Body of pancreas (tissue), 4 donors: ENCODE measurements at regions not wholly inside any gene's neighbourhood (a gene's known extent, or its start where the extent isn't known, plus 50 kb on each side); places are given as distances from the start of the nearest gene placed in this dataset.

ENCODE experiments used
- ATAC-seq: fragments of 150-250 bp; one replicate; pipeline ENCODE4 v1.9.1; 2016
- DNase-seq, 4 donors: peaks; one replicate each; pipeline ENCODE4 v3.0.0-alpha.2; 2019
- H3K27ac ChIP-seq, 4 donors: fragments of 200-600 bp; sonication (generic); 1 replicate in 3 of 4; 2 replicates in 1 of 4; pipeline versions ENCODE4 v1.5.1 to v1.6.1; 2016 to 2019; ENCODE audit warnings: mild to moderate bottlenecking in 1 of 4, mixed read lengths in 1 of 4, moderate library complexity in 1 of 4
- H3K27me3 ChIP-seq, 2 donors: fragments of 200-600 bp; sonication (generic); one replicate each; pipeline ENCODE4 v1.6.0; 2016; ENCODE audit warnings: mild to moderate bottlenecking in 1 of 2
- H3K36me3 ChIP-seq, 2 donors: fragments of 200-600 bp; sonication (generic); replicated peaks in 1 of 2; 2 replicates each; pipeline ENCODE4 v1.5.1; 2016; ENCODE audit warnings: low read depth in 2 of 2; ENCODE audit not compliant: insufficient read depth in 1 of 2
- H3K4me1 ChIP-seq: fragments of 200-600 bp; sonication (generic); one replicate; pipeline ENCODE4 v1.6.0; 2016
- H3K4me3 ChIP-seq, 2 donors: fragments of 200-600 bp; sonication (generic); 1 replicate in 1 of 2; 2 replicates in 1 of 2; pipeline ENCODE4 v1.5.1; 2016 to 2019
- H3K9me3 ChIP-seq, 3 donors: fragments of 200-600 bp; sonication (generic); 1 replicate in 2 of 3; 2 replicates in 1 of 3; pipeline ENCODE4 v1.5.1; 2016
- POLR2A ChIP-seq, 3 donors: fragments of 450-650 bp; IDR thresholded peaks; one replicate each; pipeline ENCODE4 v1.6.1; 2016; ENCODE audit warnings: antibody characterized with exemption in 3 of 3, mild to moderate bottlenecking in 2 of 3
- WGBS, 2 donors: methylation state at CpG; one replicate each; pipeline ENCODE4 v1.1.5; 2017; 5-methylcytosine and 5-hydroxymethylcytosine counted together
- intact Hi-C: fragments of 100-400 bp; cut with DNase I; formaldehyde crosslinking; loops from one replicate; pipeline ENCODE4 v1.15.1; 2023
- TF ChIP-seq, protein P1 (sequence below), 7 experiments: fragments of 450-650 bp in 4 of 7; fragments of 200-600 bp in 3 of 7; sonication (generic) in 3 of 7; IDR thresholded peaks; one replicate each; pipeline ENCODE4 v1.5.1; 2016 to 2019; ENCODE audit warnings: antibody characterized with exemption in 7 of 7

GRCh38 chr13:40494946-40495620 is 171.4 kb downstream of the FOXO1 start:
- Histone ChIP-seq H3K27me3 (no peaks in the 10 kb centered on the region), H3K4me1 (no peaks in the 10 kb centered on the region), H3K4me3 (no peak overlapping the region), H3K36me3 (no peaks in the 10 kb centered on the region), H3K27ac (no peak overlapping the region), H3K9me3 (no peaks in the 10 kb centered on the region)
- DNase-seq (no peak), ATAC-seq (no peak)
- WGBS, 2 donors = 71 to 83% methylated on average over 8 of the region's 8 CpGs
- TF ChIP-seq, protein P1, sequence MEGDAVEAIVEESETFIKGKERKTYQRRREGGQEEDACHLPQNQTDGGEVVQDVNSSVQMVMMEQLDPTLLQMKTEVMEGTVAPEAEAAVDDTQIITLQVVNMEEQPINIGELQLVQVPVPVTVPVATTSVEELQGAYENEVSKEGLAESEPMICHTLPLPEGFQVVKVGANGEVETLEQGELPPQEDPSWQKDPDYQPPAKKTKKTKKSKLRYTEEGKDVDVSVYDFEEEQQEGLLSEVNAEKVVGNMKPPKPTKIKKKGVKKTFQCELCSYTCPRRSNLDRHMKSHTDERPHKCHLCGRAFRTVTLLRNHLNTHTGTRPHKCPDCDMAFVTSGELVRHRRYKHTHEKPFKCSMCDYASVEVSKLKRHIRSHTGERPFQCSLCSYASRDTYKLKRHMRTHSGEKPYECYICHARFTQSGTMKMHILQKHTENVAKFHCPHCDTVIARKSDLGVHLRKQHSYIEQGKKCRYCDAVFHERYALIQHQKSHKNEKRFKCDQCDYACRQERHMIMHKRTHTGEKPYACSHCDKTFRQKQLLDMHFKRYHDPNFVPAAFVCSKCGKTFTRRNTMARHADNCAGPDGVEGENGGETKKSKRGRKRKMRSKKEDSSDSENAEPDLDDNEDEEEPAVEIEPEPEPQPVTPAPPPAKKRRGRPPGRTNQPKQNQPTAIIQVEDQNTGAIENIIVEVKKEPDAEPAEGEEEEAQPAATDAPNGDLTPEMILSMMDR (IDR thresholded peaks at IDR 0.05) = no peak
- TF ChIP-seq POLR2A (IDR thresholded peaks at IDR 0.05) = no peak
- intact Hi-C loops = no loop called here

DNA sequence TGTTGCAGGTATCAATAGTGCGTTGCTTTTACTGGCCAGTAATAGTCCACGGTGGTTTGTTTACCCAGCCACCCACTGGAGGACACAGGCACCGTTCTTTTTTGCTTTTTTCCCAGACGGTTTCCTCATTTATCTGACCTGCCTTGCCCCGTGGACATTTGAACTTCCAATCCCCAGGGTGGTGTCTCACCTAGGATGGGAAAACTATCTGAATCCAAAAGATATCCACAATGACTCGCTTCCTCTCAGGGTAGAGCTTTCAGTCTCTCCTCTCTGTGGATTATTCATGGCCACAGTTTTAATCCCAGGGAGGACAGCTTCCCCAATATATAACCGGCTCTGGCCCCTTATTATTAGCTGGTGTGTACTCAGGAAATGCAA is 170.8 kb downstream of the FOXO1 start:
- Histone ChIP-seq H3K4me3 (no peak overlapping the region), H3K4me1 (no peaks in the 10 kb centered on the region), H3K27me3 (no peaks in the 10 kb centered on the region), H3K36me3 (no peaks in the 10 kb centered on the region), H3K27ac (no peak overlapping the region), H3K9me3 (no peaks in the 10 kb centered on the region)
- ATAC-seq (no peak), DNase-seq (no peak)
- TF ChIP-seq, protein P1 (IDR thresholded peaks at IDR 0.05) = no peak
- intact Hi-C loops = no loop called here
- 58 to 62% methylated on average over 7 of the region's 7 CpGs for WGBS, 2 donors

- H3K36me3 ChIP-seq = no peaks in the 10 kb centered on the region
- intact Hi-C loops = no loop called here
- H3K4me1 ChIP-seq = no peaks in the 10 kb centered on the region
- no peaks in the 10 kb centered on the region for H3K27me3 ChIP-seq
- no peak for TF ChIP-seq POLR2A (IDR thresholded peaks at IDR 0.05)
- TF ChIP-seq, protein P1 (IDR thresholded peaks at IDR 0.05) = no peak
- no peak for DNase-seq
- 92 to 95% methylated on average over 8 of the region's 8 CpGs for WGBS, 2 donors
- no peaks in the 10 kb centered on the region for H3K9me3 ChIP-seq
- no peak overlapping the region for H3K4me3 ChIP-seq
- no peak overlapping the region for H3K27ac ChIP-seq
- no peak for ATAC-seq
Observed at GRCh38 chr13:40496035-40496810, 170.2 kb downstream of the FOXO1 start.

- Histone ChIP-seq H3K4me1 (no peaks in the 10 kb centered on the region), H3K27me3 (no peaks in the 10 kb centered on the region), H3K36me3 (no peaks in the 10 kb centered on the region), H3K4me3 (no peak overlapping the region), H3K9me3 (no peaks in the 10 kb centered on the region), H3K27ac (no peak overlapping the region)
- 72 to 81% methylated on average over 4 of the region's 4 CpGs for WGBS, 2 donors
- ATAC-seq (no peak), DNase-seq (no peak)
- intact Hi-C loops = no loop called here
- TF ChIP-seq, protein P1 (IDR thresholded peaks at IDR 0.05) = no peak
- no peak for TF ChIP-seq POLR2A (IDR thresholded peaks at IDR 0.05)
Observed at GRCh38 chr13:40498461-40498860, 168.0 kb downstream of the FOXO1 start.
